Effector memory CD4-positive, alpha-beta T cell (primary cell): ENCODE measurements at regions not wholly inside any gene's neighbourhood (a gene's known extent, or its start where the extent isn't known, plus 50 kb on each side); places are given as distances from the start of the nearest gene placed in this dataset.

Experiments
- DNase-seq, 3 donors: peaks; one replicate each; pipeline ENCODE4 v3.0.0-alpha.2; 2020
- H3K27ac ChIP-seq: 2 replicates; pipeline ENCODE4 v1.7.0; 2013; ENCODE audit warnings: mild to moderate bottlenecking, low read length, moderate library complexity; ENCODE audit not compliant: insufficient read depth, poor library complexity, severe bottlenecking
- H3K27me3 ChIP-seq: replicated peaks from 2 replicates; pipeline ENCODE4 v1.7.0; 2013; ENCODE audit warnings: mild to moderate bottlenecking, low read length; ENCODE audit not compliant: insufficient read depth, control insufficient read depth, poor library complexity, severe bottlenecking
- H3K36me3 ChIP-seq: 2 replicates; pipeline ENCODE4 v1.7.0; 2013; ENCODE audit warnings: mild to moderate bottlenecking, low read length, moderate library complexity; ENCODE audit not compliant: control insufficient read depth, insufficient read depth
- H3K4me1 ChIP-seq: 2 replicates; pipeline ENCODE4 v1.7.0; 2013; ENCODE audit warnings: low read length, mild to moderate bottlenecking; ENCODE audit not compliant: control insufficient read depth, insufficient read depth, poor library complexity, severe bottlenecking
- H3K4me3 ChIP-seq: 2 replicates; pipeline ENCODE4 v1.7.0; 2013; ENCODE audit warnings: low read length, low read depth, mild to moderate bottlenecking; ENCODE audit not compliant: insufficient read depth, poor library complexity, severe bottlenecking
- H3K9me3 ChIP-seq: 2 replicates; pipeline ENCODE4 v1.7.0; 2013; ENCODE audit warnings: mild to moderate bottlenecking, low read length, moderate library complexity; ENCODE audit not compliant: control insufficient read depth

- no peak overlapping the region for H3K4me3 ChIP-seq
- H3K36me3 ChIP-seq: no peaks in the 10 kb centered on the region
- no peaks in the 10 kb centered on the region for H3K27me3 ChIP-seq
- H3K9me3 ChIP-seq: no peaks in the 10 kb centered on the region
- H3K27ac ChIP-seq: no peak overlapping the region
- no peaks in the 10 kb centered on the region for H3K4me1 ChIP-seq
- no peak for DNase-seq
These were observed 228.9 kb upstream of the SMLR1 start for GRCh38 chr6:130598021-130598989.

GRCh38 chr6:130600880-130601341, 226.3 kb upstream of the SMLR1 start:
- Histone ChIP-seq H3K27me3 (no peaks in the 10 kb centered on the region), H3K36me3 (no peaks in the 10 kb centered on the region), H3K27ac (no peak overlapping the region), H3K4me1 (no peaks in the 10 kb centered on the region), H3K4me3 (no peak overlapping the region), H3K9me3 (no peaks in the 10 kb centered on the region)
- DNase-seq: no peak

GRCh38 chr6:130602151-130602770, 224.9 kb upstream of the SMLR1 start:
- H3K9me3 ChIP-seq: no peaks in the 10 kb centered on the region
- no peak overlapping the region for H3K27ac ChIP-seq
- no peak for DNase-seq

GRCh38 chr6:130603391-130603790, 223.8 kb upstream of the SMLR1 start:
- Histone ChIP-seq H3K9me3 (no peaks in the 10 kb centered on the region), H3K4me1 (no peaks in the 10 kb centered on the region), H3K27me3 (no peaks in the 10 kb centered on the region), H3K4me3 (no peak overlapping the region), H3K36me3 (no peaks in the 10 kb centered on the region), H3K27ac (no peak overlapping the region)
- DNase-seq: no peak

More at GRCh38 chr6:130602151-130602770, 224.9 kb upstream of the SMLR1 start:
- H3K4me3 ChIP-seq: no peak overlapping the region
- no peaks in the 10 kb centered on the region for H3K4me1 ChIP-seq
- H3K36me3 ChIP-seq: no peaks in the 10 kb centered on the region
- H3K27me3 ChIP-seq: no peaks in the 10 kb centered on the region

- no peak for DNase-seq
- H3K9me3 ChIP-seq: no peaks in the 10 kb centered on the region
- no peak overlapping the region for H3K27ac ChIP-seq
- no peaks in the 10 kb centered on the region for H3K27me3 ChIP-seq
- H3K4me1 ChIP-seq: no peaks in the 10 kb centered on the region
- H3K36me3 ChIP-seq: no peaks in the 10 kb centered on the region
- no peak overlapping the region for H3K4me3 ChIP-seq
These were observed 222.3 kb upstream of the SMLR1 start for GRCh38 chr6:130604841-130605399.

- Histone ChIP-seq H3K4me3 (no peak overlapping the region), H3K36me3 (no peaks in the 10 kb centered on the region), H3K27me3 (no peaks in the 10 kb centered on the region), H3K27ac (no peak overlapping the region), H3K4me1 (no peaks in the 10 kb centered on the region), H3K9me3 (no peaks in the 10 kb centered on the region)
- no peak for DNase-seq
These were observed 216.9 kb upstream of the SMLR1 start for GRCh38 chr6:130610303-130610702.

- Histone ChIP-seq H3K27me3 (no peaks in the 10 kb centered on the region), H3K4me1 (no peaks in the 10 kb centered on the region), H3K27ac (no peak overlapping the region), H3K36me3 (no peaks in the 10 kb centered on the region), H3K9me3 (no peaks in the 10 kb centered on the region), H3K4me3 (no peak overlapping the region)
- no peak for DNase-seq
These were observed 215.8 kb upstream of the SMLR1 start for GRCh38 chr6:130611366-130611765.

GRCh38 chr6:130613176-130613575, 214.0 kb upstream of the SMLR1 start:
- Histone ChIP-seq H3K9me3 (no peaks in the 10 kb centered on the region), H3K27ac (no peak overlapping the region), H3K4me1 (no peaks in the 10 kb centered on the region), H3K4me3 (no peak overlapping the region), H3K36me3 (no peaks in the 10 kb centered on the region), H3K27me3 (no peaks in the 10 kb centered on the region)
- no peak for DNase-seq

- no peak for DNase-seq
- Histone ChIP-seq H3K4me3 (no peak overlapping the region), H3K27me3 (no peaks in the 10 kb centered on the region), H3K36me3 (no peaks in the 10 kb centered on the region), H3K4me1 (no peaks in the 10 kb centered on the region), H3K9me3 (no peaks in the 10 kb centered on the region), H3K27ac (no peak overlapping the region)
These were observed 211.4 kb upstream of the SMLR1 start for GRCh38 chr6:130615816-130616215.

GRCh38 chr6:130617658-130618057, 209.5 kb upstream of the SMLR1 start:
- no peaks in the 10 kb centered on the region for H3K4me1 ChIP-seq
- DNase-seq: no peak
- H3K9me3 ChIP-seq: no peaks in the 10 kb centered on the region
- no peaks in the 10 kb centered on the region for H3K36me3 ChIP-seq
- no peak overlapping the region for H3K27ac ChIP-seq
- no peaks in the 10 kb centered on the region for H3K27me3 ChIP-seq
- no peak overlapping the region for H3K4me3 ChIP-seq
